ENCODE measurements at regions not wholly inside any gene's neighbourhood (a gene's known extent, or its start where the extent isn't known, plus 50 kb on each side); places are given as distances from the start of the nearest gene placed in this dataset.

- H3K4me2 ChIP-seq (ENCODE audit: insufficient read depth, insufficient read length, low read length): no peak overlapping the region
- H2AK5ac ChIP-seq (ENCODE audit: insufficient read length, low read length): no peak overlapping the region
- no peaks in the 10 kb centered on the region for H3K36me3 Mint-ChIP-seq (ENCODE audit: insufficient read depth in 1 of 3, low read depth in 3 of 3)
- no peak overlapping the region for H3K18ac ChIP-seq (ENCODE audit: insufficient read length, low read depth, low read length)
- H2BK120ac ChIP-seq (ENCODE audit: low read depth, low read length, poor library complexity, severe bottlenecking): no peak overlapping the region
- H3K27ac Mint-ChIP-seq: no peak overlapping the region
- H2BK5ac ChIP-seq (ENCODE audit: insufficient read length, low read length): no peak overlapping the region
- H4K20me1 ChIP-seq (ENCODE audit: control insufficient read depth, insufficient read depth, insufficient read length): no peaks in the 10 kb centered on the region
- H3K23me2 ChIP-seq (ENCODE audit: insufficient read length, low read depth, low read length, poor library complexity, severe bottlenecking): no peaks in the 10 kb centered on the region
- H3K4ac ChIP-seq (ENCODE audit: low read depth, low read length): no peak overlapping the region
- no peak overlapping the region for H3K23ac ChIP-seq (ENCODE audit: insufficient read length, low read depth, low read length)
- H3K14ac ChIP-seq (ENCODE audit: insufficient read depth, low read length): no peak overlapping the region
- no peaks in the 10 kb centered on the region for H3K27me3 ChIP-seq (ENCODE audit: insufficient read depth, low read length)
- DNase-seq: no peak
- no peak overlapping the region for H3K27ac ChIP-seq (ENCODE audit: insufficient read length, low read depth, low read length)
- no peaks in the 10 kb centered on the region for H3K27me3 Mint-ChIP-seq (ENCODE audit: low read depth)
- H3K4me1 ChIP-seq (ENCODE audit: insufficient read depth, low read length): no peaks in the 10 kb centered on the region
- H4K5ac ChIP-seq (ENCODE audit: insufficient read length, low read depth, low read length): no peak overlapping the region
- no peak overlapping the region for H4K91ac ChIP-seq (ENCODE audit: insufficient read length, low read depth, low read length)
- H3K9me3 Mint-ChIP-seq: no peaks in the 10 kb centered on the region
- no peaks in the 10 kb centered on the region for H3K79me2 ChIP-seq (ENCODE audit: insufficient read depth, low read length)
- H3K9ac ChIP-seq (ENCODE audit: extremely low read depth, insufficient read length, low read length): no peak overlapping the region
- no CpG with 5 or more reads among the region's 7 CpGs for WGBS (ENCODE audit: extremely low coverage, insufficient read length, low lambda C conversion rate)
- no peak overlapping the region for H2BK15ac ChIP-seq (ENCODE audit: low read depth, low read length)
- no peak overlapping the region for H3T11ph ChIP-seq (ENCODE audit: low read length)
- H3K56ac ChIP-seq (ENCODE audit: insufficient read length, low read depth, low read length): no peak overlapping the region
- H4K8ac ChIP-seq (replicated peaks; ENCODE audit: insufficient read length, low read depth, low read length): no peak overlapping the region
- no peaks in the 10 kb centered on the region for H3K4me1 Mint-ChIP-seq
- H2AFZ ChIP-seq (ENCODE audit: low read length): no peak overlapping the region
- no peaks in the 10 kb centered on the region for H3K79me1 ChIP-seq (ENCODE audit: insufficient read depth, low read depth, low read length, poor library complexity, severe bottlenecking)
- no peak overlapping the region for H2BK20ac ChIP-seq (ENCODE audit: low read depth, low read length, poor library complexity, severe bottlenecking)
- TF ChIP-seq CTCF (conservative IDR thresholded peaks at IDR 0.05): no peak
- H3K9me3 ChIP-seq (ENCODE audit: control insufficient read depth, low read depth, low read length): no peaks in the 10 kb centered on the region
- no peak overlapping the region for H2BK12ac ChIP-seq (ENCODE audit: insufficient read length, low read depth, low read length)
- no peak overlapping the region for H3K4me3 Mint-ChIP-seq
Measured at GRCh38 chr2:220147161-220148038, 520.0 kb downstream of the SLC4A3 start.
